Calu3 (cell line): ENCODE measurements at regions not wholly inside any gene's neighbourhood (a gene's known extent, or its start where the extent isn't known, plus 50 kb on each side); places are given as distances from the start of the nearest gene placed in this dataset.

ENCODE experiments used
- BruUV-seq: library from RNA; stranded (reverse); fragments of 400-500 nt; replicated peaks from 2 replicates; lab custom pipeline; 2021; lab: Mats Ljungman, UMichigan
- CTCF ChIA-PET: fragments of 300-600 bp; sonication (Branson Sonifier 250); formaldehyde crosslinking; loops from one replicate; lab custom pipeline; 2022; ENCODE audit warnings: antibody characterized with exemption; lab: Charles Lee
- DNase-seq: peaks from one replicate; pipeline ENCODE4 v3.0.0; 2022
- H3K27ac Mint-ChIP-seq: one replicate; pipeline ENCODE4 v1.8.0; 2022; ENCODE audit warnings: mixed read lengths; ENCODE audit not compliant: unreplicated experiment
- H3K27me3 Mint-ChIP-seq: one replicate; pipeline ENCODE4 v1.8.0; 2022; ENCODE audit warnings: mixed read lengths; ENCODE audit not compliant: unreplicated experiment
- H3K36me3 Mint-ChIP-seq: one replicate; pipeline ENCODE4 v1.8.0; 2022; ENCODE audit warnings: mild to moderate bottlenecking, moderate library complexity, mixed read lengths; ENCODE audit not compliant: insufficient read depth, unreplicated experiment
- H3K4me1 Mint-ChIP-seq: one replicate; pipeline ENCODE4 v1.8.0; 2022; ENCODE audit warnings: mild to moderate bottlenecking, low read depth, mixed read lengths; ENCODE audit not compliant: unreplicated experiment
- H3K4me3 Mint-ChIP-seq: one replicate; pipeline ENCODE4 v1.8.0; 2022; ENCODE audit warnings: mild to moderate bottlenecking, low read depth, moderate library complexity, mixed read lengths; ENCODE audit not compliant: unreplicated experiment
- H3K9me3 Mint-ChIP-seq: one replicate; pipeline ENCODE4 v1.8.0; 2022; ENCODE audit warnings: low read depth, mixed read lengths; ENCODE audit not compliant: unreplicated experiment
- intact Hi-C: fragments of 100-400 bp; cut with micrococcal nuclease; formaldehyde crosslinking; loops from one replicate; pipeline ENCODE4 v1.10.0; 2022; ENCODE audit not compliant: unreplicated experiment
- TF ChIP-seq, protein P1 (sequence below): fragments of 200-600 bp; IDR thresholded peaks from one replicate; pipeline ENCODE4 v1.8.0; 2022; ENCODE audit warnings: antibody characterized with exemption; ENCODE audit not compliant: unreplicated experiment

DNA sequence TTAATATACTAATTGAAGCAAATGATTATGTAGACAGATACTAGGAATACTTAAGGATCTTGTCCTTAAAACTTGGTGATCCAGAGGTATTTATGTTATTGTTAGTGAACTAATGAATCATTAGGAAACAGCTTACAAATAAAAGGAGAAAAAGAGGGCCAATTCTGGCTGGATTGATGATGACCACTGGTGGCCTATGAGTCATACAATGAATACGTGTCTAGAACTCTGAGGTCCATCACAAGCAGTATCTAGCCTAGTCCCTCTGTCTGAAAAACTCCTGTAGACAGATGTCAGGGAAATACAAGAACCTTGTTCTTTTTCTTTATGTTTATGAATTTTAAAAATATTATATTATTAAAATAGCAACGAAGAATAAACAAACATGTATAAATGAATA lies 51.7 kb upstream of the RTL1 start:
- H3K4me1 Mint-ChIP-seq: no peaks in the 10 kb centered on the region
- no TSS peak for BruUV-seq
- TF ChIP-seq, protein P1, sequence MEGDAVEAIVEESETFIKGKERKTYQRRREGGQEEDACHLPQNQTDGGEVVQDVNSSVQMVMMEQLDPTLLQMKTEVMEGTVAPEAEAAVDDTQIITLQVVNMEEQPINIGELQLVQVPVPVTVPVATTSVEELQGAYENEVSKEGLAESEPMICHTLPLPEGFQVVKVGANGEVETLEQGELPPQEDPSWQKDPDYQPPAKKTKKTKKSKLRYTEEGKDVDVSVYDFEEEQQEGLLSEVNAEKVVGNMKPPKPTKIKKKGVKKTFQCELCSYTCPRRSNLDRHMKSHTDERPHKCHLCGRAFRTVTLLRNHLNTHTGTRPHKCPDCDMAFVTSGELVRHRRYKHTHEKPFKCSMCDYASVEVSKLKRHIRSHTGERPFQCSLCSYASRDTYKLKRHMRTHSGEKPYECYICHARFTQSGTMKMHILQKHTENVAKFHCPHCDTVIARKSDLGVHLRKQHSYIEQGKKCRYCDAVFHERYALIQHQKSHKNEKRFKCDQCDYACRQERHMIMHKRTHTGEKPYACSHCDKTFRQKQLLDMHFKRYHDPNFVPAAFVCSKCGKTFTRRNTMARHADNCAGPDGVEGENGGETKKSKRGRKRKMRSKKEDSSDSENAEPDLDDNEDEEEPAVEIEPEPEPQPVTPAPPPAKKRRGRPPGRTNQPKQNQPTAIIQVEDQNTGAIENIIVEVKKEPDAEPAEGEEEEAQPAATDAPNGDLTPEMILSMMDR: no peak
- no peaks in the 10 kb centered on the region for H3K27me3 Mint-ChIP-seq
- H3K4me3 Mint-ChIP-seq: no peak overlapping the region
- intact Hi-C loops: no loop called here
- H3K36me3 Mint-ChIP-seq: no peaks in the 10 kb centered on the region
- peaks cover under 1% of the 10 kb centered on the region for H3K9me3 Mint-ChIP-seq
- DNase-seq: no peak
- CTCF ChIA-PET: no interaction called here
- H3K27ac Mint-ChIP-seq: no peak overlapping the region

DNA sequence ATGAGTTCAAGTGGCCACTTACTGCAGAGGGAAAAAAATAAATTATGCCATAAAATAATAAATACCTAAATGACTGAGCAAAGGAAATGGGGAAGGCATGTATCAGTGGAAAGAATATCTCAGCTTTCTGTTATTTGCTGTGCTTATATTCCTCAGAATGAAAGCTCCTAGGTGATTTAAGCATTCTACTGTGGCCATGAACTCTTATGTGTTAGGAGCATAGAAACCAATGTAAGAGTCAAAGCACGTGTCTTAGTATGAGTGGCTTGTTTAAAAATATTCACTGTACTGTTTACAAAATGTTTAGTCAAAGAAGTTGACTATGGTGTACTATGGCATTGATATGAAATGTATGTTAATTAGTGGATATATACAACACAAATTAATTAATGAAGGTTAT lies 59.0 kb upstream of the RTL1 start:
- no peaks in the 10 kb centered on the region for H3K36me3 Mint-ChIP-seq
- DNase-seq: no peak
- no peak overlapping the region for H3K27ac Mint-ChIP-seq
- intact Hi-C loops: no loop called here
- CTCF ChIA-PET: no interaction called here
- peaks cover 6% of the 10 kb centered on the region for H3K9me3 Mint-ChIP-seq
- no peaks in the 10 kb centered on the region for H3K27me3 Mint-ChIP-seq
- H3K4me3 Mint-ChIP-seq: no peak overlapping the region
- TF ChIP-seq, protein P1: no peak
- no TSS peak for BruUV-seq
- no peaks in the 10 kb centered on the region for H3K4me1 Mint-ChIP-seq

DNA sequence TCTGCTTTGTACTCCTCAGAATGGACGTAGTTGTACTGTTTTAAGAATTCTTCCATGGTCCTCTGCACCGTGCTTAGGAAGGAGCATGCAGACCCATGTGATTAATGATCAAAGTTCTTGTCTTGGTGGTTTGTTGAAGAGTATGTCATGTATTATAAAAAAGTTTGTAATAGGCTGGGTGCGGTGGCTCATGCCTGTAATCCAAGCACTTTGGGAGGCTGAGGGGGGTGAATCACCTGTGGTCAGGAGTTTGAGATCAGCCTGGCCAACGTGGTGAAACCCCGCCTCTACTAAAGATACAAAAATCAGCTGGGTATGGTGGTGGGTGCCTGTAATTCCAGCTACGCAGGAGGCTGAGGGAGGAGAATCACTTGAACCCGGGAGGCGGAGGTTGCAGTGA lies 61.8 kb upstream of the RTL1 start:
- Mint-ChIP-seq H3K36me3 (no peaks in the 10 kb centered on the region), H3K27ac (no peak overlapping the region), H3K4me3 (no peak overlapping the region), H3K9me3 (peaks cover 5% of the 10 kb centered on the region), H3K4me1 (no peaks in the 10 kb centered on the region), H3K27me3 (no peaks in the 10 kb centered on the region)
- no TSS peak for BruUV-seq
- DNase-seq: no peak
- TF ChIP-seq, protein P1: no peak
- CTCF ChIA-PET: no interaction called here
- intact Hi-C loops: no loop called here

DNA sequence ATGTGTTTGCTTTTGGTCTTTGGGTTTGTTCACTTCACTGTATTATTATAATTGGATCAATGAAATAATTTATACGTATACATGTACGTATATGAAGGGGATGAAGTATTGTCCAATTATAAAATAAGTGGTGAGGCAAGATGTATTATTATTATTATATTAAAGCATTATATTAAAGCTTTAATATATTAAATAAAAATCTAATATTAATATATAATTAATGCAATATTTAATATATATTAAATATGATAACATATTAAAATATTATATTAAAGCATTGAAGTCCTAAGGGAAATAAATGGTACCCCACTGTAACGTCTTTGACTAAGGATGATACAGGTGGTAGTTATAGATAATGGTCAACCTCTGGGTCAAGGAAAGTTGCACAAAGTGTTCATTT lies 63.7 kb upstream of the RTL1 start:
- no peak overlapping the region for H3K4me3 Mint-ChIP-seq
- no TSS peak for BruUV-seq
- CTCF ChIA-PET: no interaction called here
- H3K9me3 Mint-ChIP-seq: peaks cover 2% of the 10 kb centered on the region
- no peak for DNase-seq
- intact Hi-C loops: no loop called here
- H3K27ac Mint-ChIP-seq: no peak overlapping the region
- no peaks in the 10 kb centered on the region for H3K36me3 Mint-ChIP-seq
- TF ChIP-seq, protein P1: no peak
- H3K4me1 Mint-ChIP-seq: peaks cover 3% of the 10 kb centered on the region
- no peaks in the 10 kb centered on the region for H3K27me3 Mint-ChIP-seq
